GM12872 (cell line): ENCODE measurements at regions not wholly inside any gene's neighbourhood (a gene's known extent, or its start where the extent isn't known, plus 50 kb on each side); places are given as distances from the start of the nearest gene placed in this dataset.

Experiments used
- CTCF ChIP-seq: IDR thresholded peaks from 3 replicates; pipeline ENCODE4 v1.5.1; 2011; ENCODE audit warnings: low read depth, mild to moderate bottlenecking, low read length, moderate library complexity; ENCODE audit not compliant: insufficient read depth

- TF ChIP-seq CTCF = no peak
Measured at GRCh38 chr1:30012455-30013440, 710.6 kb downstream of the MATN1 start.

GRCh38 chr1:30011970-30012369 is 711.4 kb downstream of the MATN1 start:
- TF ChIP-seq CTCF = no peak

GRCh38 chr1:30010506-30011106 is 712.8 kb downstream of the MATN1 start:
- no peak for TF ChIP-seq CTCF

- TF ChIP-seq CTCF = no peak
Measured at GRCh38 chr1:30009720-30010119, 713.7 kb downstream of the MATN1 start.

- TF ChIP-seq CTCF = no peak
Measured at GRCh38 chr1:30008998-30009657, 714.3 kb downstream of the MATN1 start.

GRCh38 chr1:30008372-30008997 is 714.9 kb downstream of the MATN1 start:
- TF ChIP-seq CTCF = no peak
